Testis (tissue), 2 donors: ENCODE measurements at regions not wholly inside any gene's neighbourhood (a gene's known extent, or its start where the extent isn't known, plus 50 kb on each side); places are given as distances from the start of the nearest gene placed in this dataset.

Experiments used
- DNase-seq: peaks from one replicate; pipeline ENCODE4 v3.0.0-alpha.2; 2019
- H3K27ac ChIP-seq, 2 donors: fragments of 200-600 bp; sonication (generic); one replicate each; pipeline ENCODE4 v1.5.1; 2019
- H3K27me3 ChIP-seq: fragments of 200-600 bp; sonication (generic); one replicate; pipeline ENCODE4 v1.5.1; 2019
- H3K36me3 ChIP-seq: fragments of 200-600 bp; sonication (generic); one replicate; pipeline ENCODE4 v1.5.1; 2017; ENCODE audit warnings: low read depth; ENCODE audit errors: missing control alignments
- H3K4me1 ChIP-seq: fragments of 200-600 bp; sonication (generic); one replicate; pipeline ENCODE4 v1.5.1; 2019
- H3K4me3 ChIP-seq, 2 donors: fragments of 200-600 bp; sonication (generic); one replicate each; pipeline ENCODE4 v1.5.1; 2017 to 2019
- H3K9me3 ChIP-seq: fragments of 200-600 bp; sonication (generic); one replicate; pipeline ENCODE4 v1.5.1; 2017
- CTCF ChIP-seq, 3 experiments: fragments of 450-650 bp in 2 of 3; fragments of 200-600 bp in 1 of 3; sonication (generic) in 1 of 3; IDR thresholded peaks; one replicate each; pipeline ENCODE4 v1.5.1; 2016 to 2019; ENCODE audit warnings: antibody characterized with exemption in 3 of 3, mild to moderate bottlenecking in 2 of 3, moderate library complexity in 1 of 3
- POLR2A ChIP-seq: fragments of 450-650 bp; IDR thresholded peaks from one replicate; pipeline ENCODE4 v1.6.1; 2017; ENCODE audit warnings: antibody characterized with exemption, mild to moderate bottlenecking, moderate library complexity
- WGBS, 2 donors: methylation state at CpG; one replicate each; pipeline ENCODE4 v1.1.5; 2018; 5-methylcytosine and 5-hydroxymethylcytosine counted together
- intact Hi-C: fragments of 100-400 bp; cut with DNase I; formaldehyde crosslinking; loops from one replicate; pipeline ENCODE4 v1.15.1; 2023; ENCODE audit warnings: low total_unique reads

GRCh38 chr1:164967300-164967699 is 389.2 kb downstream of the LMX1A start:
- Histone ChIP-seq H3K36me3 (no peaks in the 10 kb centered on the region), H3K27me3 (no peaks in the 10 kb centered on the region), H3K4me3 (no peak overlapping the region), H3K4me1 (no peaks in the 10 kb centered on the region), H3K9me3 (no peaks in the 10 kb centered on the region), H3K27ac (no peak overlapping the region)
- DNase-seq, result no peak
- TF ChIP-seq POLR2A, result no peak
- no peak for TF ChIP-seq CTCF (IDR thresholded peaks at IDR 0.05)
- intact Hi-C loops, result no loop called here

- intact Hi-C loops, result no loop called here
- no peaks in the 10 kb centered on the region for H3K36me3 ChIP-seq
- no peaks in the 10 kb centered on the region for H3K4me1 ChIP-seq
Measured at GRCh38 chr1:164961715-164962114, 394.8 kb downstream of the LMX1A start.

GRCh38 chr1:164958982-164959768 is 397.3 kb downstream of the LMX1A start:
- intact Hi-C loops, result no loop called here
- DNase-seq, result no peak
- Histone ChIP-seq H3K27ac (no peak overlapping the region), H3K27me3 (no peaks in the 10 kb centered on the region), H3K4me3 (no peak overlapping the region), H3K36me3 (no peaks in the 10 kb centered on the region), H3K4me1 (no peaks in the 10 kb centered on the region), H3K9me3 (no peaks in the 10 kb centered on the region)
- WGBS, 2 donors, result 72 to 74% methylated on average over 6 of the region's 6 CpGs
- no peak for TF ChIP-seq CTCF (IDR thresholded peaks at IDR 0.05)
- TF ChIP-seq POLR2A, result no peak

More at GRCh38 chr1:164961715-164962114, 394.8 kb downstream of the LMX1A start:
- no peak overlapping the region for H3K27ac ChIP-seq
- no peaks in the 10 kb centered on the region for H3K9me3 ChIP-seq
- WGBS, 2 donors, result 47 to 49% methylated on average over 2 of the region's 2 CpGs
- no peak overlapping the region for H3K4me3 ChIP-seq
- no peaks in the 10 kb centered on the region for H3K27me3 ChIP-seq
- DNase-seq, result no peak
- TF ChIP-seq CTCF (IDR thresholded peaks at IDR 0.05) (no peak), POLR2A (no peak)

GRCh38 chr1:164953815-164954214 is 394.8 kb downstream of the PBX1 start:
- Histone ChIP-seq H3K4me3 (no peak overlapping the region), H3K36me3 (no peaks in the 10 kb centered on the region), H3K27ac (no peak overlapping the region), H3K4me1 (no peaks in the 10 kb centered on the region), H3K27me3 (no peaks in the 10 kb centered on the region), H3K9me3 (no peaks in the 10 kb centered on the region)
- intact Hi-C loops, result no loop called here
- DNase-seq, result no peak
- WGBS, 2 donors, result 74 to 75% methylated on average over 3 of the region's 3 CpGs
- TF ChIP-seq CTCF (IDR thresholded peaks at IDR 0.05), result no peak
- TF ChIP-seq POLR2A, result no peak

- WGBS, 2 donors, result 83% methylated on average over 1 of the region's 1 CpG
- Histone ChIP-seq H3K4me1 (no peaks in the 10 kb centered on the region), H3K9me3 (no peaks in the 10 kb centered on the region), H3K4me3 (no peak overlapping the region), H3K36me3 (no peaks in the 10 kb centered on the region), H3K27ac (no peak overlapping the region), H3K27me3 (no peaks in the 10 kb centered on the region)
- no peak for TF ChIP-seq CTCF (IDR thresholded peaks at IDR 0.05)
- TF ChIP-seq POLR2A, result no peak
- intact Hi-C loops, result no loop called here
- no peak for DNase-seq
Measured at GRCh38 chr1:164953098-164953497, 394.1 kb downstream of the PBX1 start.
